ENCODE measurements at regions not wholly inside any gene's neighbourhood (a gene's known extent, or its start where the extent isn't known, plus 50 kb on each side); places are given as distances from the start of the nearest gene placed in this dataset.

DNA sequence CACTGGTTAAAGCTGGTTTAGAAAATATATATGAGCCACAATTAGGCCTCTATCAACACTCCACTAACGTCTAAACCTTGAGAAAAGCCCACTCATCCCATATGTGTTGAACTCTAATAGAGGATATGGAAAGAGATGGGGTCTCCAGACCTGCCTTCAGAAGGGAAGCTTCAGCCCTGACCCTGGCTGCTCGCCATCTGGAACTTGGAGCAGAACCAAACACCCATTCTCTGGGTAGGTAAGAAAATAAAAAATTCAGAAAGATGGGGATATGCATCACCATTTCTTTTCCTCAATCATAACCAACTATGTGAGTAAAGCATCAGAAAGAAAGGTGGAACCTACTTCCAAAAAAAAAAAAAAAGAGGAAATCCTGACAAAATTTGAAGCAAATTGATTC lies 666.2 kb downstream of the PTPRC start:
- no peak overlapping the region for H3K9ac ChIP-seq
- no peak overlapping the region for H3K27ac ChIP-seq
- no peaks in the 10 kb centered on the region for H3K27me3 ChIP-seq (ENCODE audit: insufficient read depth, low read depth)
- no peak overlapping the region for H3K4me3 ChIP-seq (IDR thresholded peaks at IDR 0.05; ENCODE audit: insufficient read depth, low read depth, low read length)
- TF ChIP-seq, protein P1, sequence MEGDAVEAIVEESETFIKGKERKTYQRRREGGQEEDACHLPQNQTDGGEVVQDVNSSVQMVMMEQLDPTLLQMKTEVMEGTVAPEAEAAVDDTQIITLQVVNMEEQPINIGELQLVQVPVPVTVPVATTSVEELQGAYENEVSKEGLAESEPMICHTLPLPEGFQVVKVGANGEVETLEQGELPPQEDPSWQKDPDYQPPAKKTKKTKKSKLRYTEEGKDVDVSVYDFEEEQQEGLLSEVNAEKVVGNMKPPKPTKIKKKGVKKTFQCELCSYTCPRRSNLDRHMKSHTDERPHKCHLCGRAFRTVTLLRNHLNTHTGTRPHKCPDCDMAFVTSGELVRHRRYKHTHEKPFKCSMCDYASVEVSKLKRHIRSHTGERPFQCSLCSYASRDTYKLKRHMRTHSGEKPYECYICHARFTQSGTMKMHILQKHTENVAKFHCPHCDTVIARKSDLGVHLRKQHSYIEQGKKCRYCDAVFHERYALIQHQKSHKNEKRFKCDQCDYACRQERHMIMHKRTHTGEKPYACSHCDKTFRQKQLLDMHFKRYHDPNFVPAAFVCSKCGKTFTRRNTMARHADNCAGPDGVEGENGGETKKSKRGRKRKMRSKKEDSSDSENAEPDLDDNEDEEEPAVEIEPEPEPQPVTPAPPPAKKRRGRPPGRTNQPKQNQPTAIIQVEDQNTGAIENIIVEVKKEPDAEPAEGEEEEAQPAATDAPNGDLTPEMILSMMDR (conservative IDR thresholded peaks at IDR 0.05; ENCODE audit: low read depth, low read length): no peak
- H3K4me2 ChIP-seq: no peak overlapping the region
- no peaks in the 10 kb centered on the region for H3K36me3 ChIP-seq (ENCODE audit: insufficient read depth)
- H3K4me1 ChIP-seq (ENCODE audit: low read depth, poor library complexity, severe bottlenecking): no peaks in the 10 kb centered on the region
- H4K20me1 ChIP-seq (ENCODE audit: insufficient read depth): no peaks in the 10 kb centered on the region
- no peaks in the 10 kb centered on the region for H3K79me2 ChIP-seq (ENCODE audit: insufficient read depth, low read depth)
- no peak overlapping the region for H2AFZ ChIP-seq (ENCODE audit: low read depth)

GRCh38 chr1:199307496-199308264 lies 668.8 kb downstream of the PTPRC start:
- no peaks in the 10 kb centered on the region for H3K79me2 ChIP-seq (ENCODE audit: insufficient read depth, low read depth)
- H3K4me3 ChIP-seq (IDR thresholded peaks at IDR 0.05; ENCODE audit: insufficient read depth, low read depth, low read length): no peak overlapping the region
- H4K20me1 ChIP-seq (ENCODE audit: insufficient read depth): no peaks in the 10 kb centered on the region
- no peak overlapping the region for H3K4me2 ChIP-seq
- no peaks in the 10 kb centered on the region for H3K36me3 ChIP-seq (ENCODE audit: insufficient read depth)
- H3K4me1 ChIP-seq (ENCODE audit: low read depth, poor library complexity, severe bottlenecking): no peaks in the 10 kb centered on the region
- no peak overlapping the region for H3K27ac ChIP-seq
- H3K9ac ChIP-seq: no peak overlapping the region
- TF ChIP-seq, protein P1 (conservative IDR thresholded peaks at IDR 0.05; ENCODE audit: low read depth, low read length): no peak
- H3K27me3 ChIP-seq (ENCODE audit: insufficient read depth, low read depth): no peaks in the 10 kb centered on the region
- H2AFZ ChIP-seq (ENCODE audit: low read depth): no peak overlapping the region

DNA sequence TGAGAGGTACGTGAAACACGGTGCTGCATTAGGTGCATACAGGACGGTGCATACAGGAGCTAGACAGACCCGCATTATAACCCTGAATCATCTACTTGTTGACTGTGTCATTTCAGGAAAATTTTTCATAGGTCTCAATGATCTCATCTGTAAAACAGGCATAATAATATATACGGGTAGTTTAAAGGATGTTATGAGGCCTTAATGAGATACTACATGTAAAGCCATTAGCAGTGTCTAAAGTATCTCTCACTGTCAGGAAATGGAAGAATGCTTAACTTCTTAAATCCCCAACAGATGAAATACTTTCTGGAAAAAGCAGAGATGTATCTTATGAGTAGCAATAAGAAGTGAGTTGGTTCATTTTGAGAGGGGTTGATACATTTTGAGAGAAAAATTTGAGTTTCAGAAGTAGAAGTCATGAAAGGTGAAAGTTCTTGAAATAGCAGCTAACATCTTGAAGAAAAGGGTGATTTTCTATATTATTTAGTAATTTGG lies 669.6 kb downstream of the PTPRC start:
- Histone ChIP-seq H4K20me1 (ENCODE audit: insufficient read depth) (no peaks in the 10 kb centered on the region), H3K4me3 (IDR thresholded peaks at IDR 0.05; ENCODE audit: insufficient read depth, low read depth, low read length) (no peak overlapping the region), H2AFZ (ENCODE audit: low read depth) (no peak overlapping the region), H3K79me2 (ENCODE audit: insufficient read depth, low read depth) (no peaks in the 10 kb centered on the region), H3K27me3 (ENCODE audit: insufficient read depth, low read depth) (no peaks in the 10 kb centered on the region), H3K27ac (no peak overlapping the region), H3K4me2 (no peak overlapping the region), H3K36me3 (ENCODE audit: insufficient read depth) (no peaks in the 10 kb centered on the region), H3K4me1 (ENCODE audit: low read depth, poor library complexity, severe bottlenecking) (no peaks in the 10 kb centered on the region), H3K9ac (no peak overlapping the region)
- TF ChIP-seq, protein P1 (conservative IDR thresholded peaks at IDR 0.05; ENCODE audit: low read depth, low read length): no peak

DNA sequence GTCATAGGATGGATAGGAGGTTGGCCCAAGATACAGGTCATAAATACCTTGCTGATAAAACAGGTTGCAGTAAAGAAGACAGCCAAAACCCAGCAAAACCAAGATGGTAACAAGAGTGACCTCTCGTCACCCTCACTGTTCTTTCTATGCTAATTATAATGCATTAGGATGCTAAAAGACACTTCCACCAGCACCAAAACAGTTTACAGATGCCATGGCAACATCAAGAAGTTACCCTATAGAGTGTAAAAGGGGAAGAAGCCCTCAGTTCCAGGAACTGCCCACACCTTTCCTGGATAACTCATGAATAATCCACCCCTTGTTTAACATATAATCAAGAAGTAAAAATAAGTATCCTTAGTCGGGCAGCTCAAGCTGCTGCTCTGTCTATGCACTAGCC lies 671.9 kb downstream of the PTPRC start:
- Histone ChIP-seq H3K4me2 (no peak overlapping the region), H4K20me1 (ENCODE audit: insufficient read depth) (no peaks in the 10 kb centered on the region), H3K27me3 (ENCODE audit: insufficient read depth, low read depth) (no peaks in the 10 kb centered on the region), H3K4me3 (IDR thresholded peaks at IDR 0.05; ENCODE audit: insufficient read depth, low read depth, low read length) (no peak overlapping the region), H3K4me1 (ENCODE audit: low read depth, poor library complexity, severe bottlenecking) (no peaks in the 10 kb centered on the region), H3K9ac (no peak overlapping the region), H3K79me2 (ENCODE audit: insufficient read depth, low read depth) (no peaks in the 10 kb centered on the region), H2AFZ (ENCODE audit: low read depth) (no peak overlapping the region), H3K36me3 (ENCODE audit: insufficient read depth) (no peaks in the 10 kb centered on the region), H3K27ac (no peak overlapping the region)
- TF ChIP-seq, protein P1 (conservative IDR thresholded peaks at IDR 0.05; ENCODE audit: low read depth, low read length): no peak
